Effector memory CD8-positive, alpha-beta T cell (primary cell): ENCODE measurements at regions not wholly inside any gene's neighbourhood (a gene's known extent, or its start where the extent isn't known, plus 50 kb on each side); places are given as distances from the start of the nearest gene placed in this dataset.

ENCODE experiments used
- ATAC-seq: fragments of 150-1000 bp; cut with Tn5 transposase; replicated peaks from 2 replicates; pipeline ENCODE4 v1.10.0; 2021; ENCODE audit warnings: mild to moderate bottlenecking, moderate library complexity
- DNase-seq, 3 experiments: peaks; one replicate each; pipeline ENCODE4 v3.0.0; 2021
- H3K27ac Mint-ChIP-seq, 2 donors: one replicate each; pipeline ENCODE4 v1.8.0; 2022; ENCODE audit warnings: mild to moderate bottlenecking in 2 of 2, mixed read lengths in 2 of 2, moderate library complexity in 2 of 2
- H3K27me3 Mint-ChIP-seq, 2 donors: one replicate each; pipeline ENCODE4 v1.8.0; 2022; ENCODE audit warnings: mixed read lengths in 2 of 2
- H3K36me3 Mint-ChIP-seq: one replicate; pipeline ENCODE4 v1.8.0; 2022; ENCODE audit warnings: mild to moderate bottlenecking, moderate library complexity, mixed read lengths; ENCODE audit not compliant: insufficient read depth
- H3K4me1 Mint-ChIP-seq, 2 donors: one replicate each; pipeline ENCODE4 v1.8.0; 2022; ENCODE audit warnings: low read depth in 2 of 2, mixed read lengths in 2 of 2
- H3K4me3 Mint-ChIP-seq, 2 donors: one replicate each; pipeline ENCODE4 v1.8.0; 2022; ENCODE audit warnings: mild to moderate bottlenecking in 2 of 2, mixed read lengths in 2 of 2, moderate library complexity in 2 of 2
- H3K9me3 Mint-ChIP-seq, 2 donors: one replicate each; pipeline ENCODE4 v1.8.0; 2022; ENCODE audit warnings: mixed read lengths in 2 of 2

DNA sequence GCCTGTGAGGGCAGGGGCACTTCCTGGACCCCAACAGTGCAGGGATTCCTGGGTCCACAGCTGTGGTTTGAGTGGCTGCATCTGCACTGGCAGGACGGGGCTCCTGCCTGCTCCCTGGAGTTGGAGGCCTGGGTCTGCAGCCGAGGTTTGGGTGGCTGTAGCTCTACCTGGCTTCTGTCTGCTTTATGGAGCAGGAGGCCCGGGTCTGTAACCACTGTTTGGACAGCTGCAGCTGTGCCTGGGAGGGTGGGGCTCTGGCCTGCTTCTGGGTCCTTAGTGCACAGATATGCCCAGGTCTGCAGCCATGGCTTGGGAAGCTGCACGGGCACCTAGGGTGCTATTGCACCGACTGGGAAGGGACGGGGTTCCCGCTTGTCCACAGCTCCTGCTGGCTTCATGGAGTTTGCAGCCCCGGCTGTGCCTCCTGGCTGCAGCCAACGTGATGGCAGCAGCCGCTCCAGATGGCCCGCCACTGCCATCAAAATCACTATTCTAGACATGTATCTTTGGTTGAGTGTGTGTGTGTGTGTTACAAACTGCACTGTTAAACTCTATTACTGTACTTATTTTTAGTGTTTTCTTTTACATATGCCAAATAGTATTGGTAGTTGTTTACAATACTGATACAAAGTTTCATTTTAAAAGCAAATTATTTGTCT, 412.3 kb upstream of the KIRREL3 start:
- H3K9me3 Mint-ChIP-seq = peaks cover 0 to 3% of the 10 kb centered on the region in 2 donors
- no peak overlapping the region for H3K4me3 Mint-ChIP-seq

DNA sequence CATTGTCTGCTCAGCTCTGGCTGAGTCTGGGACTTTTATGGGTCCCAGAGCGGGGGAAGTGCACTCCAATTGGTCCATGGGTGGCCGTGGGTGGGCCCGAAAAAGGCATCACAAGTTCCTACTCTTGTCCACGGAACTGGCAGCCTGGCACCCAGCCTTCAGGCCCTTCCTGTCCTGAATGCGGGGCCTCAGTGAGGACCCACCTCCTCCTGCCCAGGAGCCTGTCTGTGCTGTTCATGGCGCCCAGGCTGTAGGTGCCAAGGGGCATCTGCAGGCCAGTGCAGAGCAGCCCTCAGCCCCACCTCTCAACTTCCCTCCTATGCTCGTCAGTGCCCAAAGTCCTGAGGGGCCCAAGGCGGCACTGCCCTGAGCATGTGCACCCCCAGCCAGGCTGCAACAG, 411.7 kb upstream of the KIRREL3 start:
- no peaks in the 10 kb centered on the region for H3K4me1 Mint-ChIP-seq
- no peak for DNase-seq
- no peak overlapping the region for H3K27ac Mint-ChIP-seq
- no peak for ATAC-seq
- H3K9me3 Mint-ChIP-seq = peaks cover 0 to 3% of the 10 kb centered on the region in 2 donors
- no peak overlapping the region for H3K4me3 Mint-ChIP-seq
- H3K27me3 Mint-ChIP-seq = no peaks in the 10 kb centered on the region
- no peaks in the 10 kb centered on the region for H3K36me3 Mint-ChIP-seq

More for the DNA sequence above, 412.3 kb upstream of the KIRREL3 start:
- Mint-ChIP-seq H3K36me3 (no peaks in the 10 kb centered on the region), H3K4me1 (no peaks in the 10 kb centered on the region), H3K27me3 (no peaks in the 10 kb centered on the region), H3K27ac (no peak overlapping the region)
- ATAC-seq (no peak), DNase-seq (no peak)

- Mint-ChIP-seq H3K27ac (no peak overlapping the region), H3K9me3 (peaks cover 0 to 3% of the 10 kb centered on the region in 2 donors), H3K4me1 (no peaks in the 10 kb centered on the region), H3K4me3 (no peak overlapping the region), H3K27me3 (no peaks in the 10 kb centered on the region), H3K36me3 (no peaks in the 10 kb centered on the region)
- ATAC-seq (no peak), DNase-seq (no peak)
Observed at GRCh38 chr11:127411283-127411682, 410.7 kb upstream of the KIRREL3 start.

DNA sequence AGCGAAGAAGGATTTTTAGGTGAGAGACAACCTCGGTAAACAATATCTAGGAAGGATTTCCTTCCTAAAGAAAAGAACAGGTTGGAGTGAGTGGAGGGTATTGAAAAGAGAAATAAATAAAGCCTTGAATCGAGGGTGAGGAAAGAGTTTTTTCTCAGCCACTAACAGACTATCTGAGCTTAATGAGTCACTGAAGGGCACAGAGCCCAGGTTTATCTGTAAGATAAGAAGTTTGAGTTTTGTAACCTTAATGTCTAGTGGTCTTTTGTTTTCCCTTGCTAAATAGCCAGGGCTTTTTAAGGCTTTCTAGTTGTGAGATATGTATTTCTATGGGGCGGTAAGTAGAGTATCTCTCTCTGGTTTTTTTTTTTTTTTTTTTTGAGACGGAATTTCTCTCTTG, 394.5 kb upstream of the KIRREL3 start:
- DNase-seq (no peak), ATAC-seq (no peak)
- no peaks in the 10 kb centered on the region for H3K4me1 Mint-ChIP-seq
- H3K4me3 Mint-ChIP-seq = no peak overlapping the region
- H3K36me3 Mint-ChIP-seq = no peaks in the 10 kb centered on the region
- H3K9me3 Mint-ChIP-seq = peaks cover 5 to 14% of the 10 kb centered on the region in 2 donors
- no peak overlapping the region for H3K27ac Mint-ChIP-seq
- no peaks in the 10 kb centered on the region for H3K27me3 Mint-ChIP-seq

DNA sequence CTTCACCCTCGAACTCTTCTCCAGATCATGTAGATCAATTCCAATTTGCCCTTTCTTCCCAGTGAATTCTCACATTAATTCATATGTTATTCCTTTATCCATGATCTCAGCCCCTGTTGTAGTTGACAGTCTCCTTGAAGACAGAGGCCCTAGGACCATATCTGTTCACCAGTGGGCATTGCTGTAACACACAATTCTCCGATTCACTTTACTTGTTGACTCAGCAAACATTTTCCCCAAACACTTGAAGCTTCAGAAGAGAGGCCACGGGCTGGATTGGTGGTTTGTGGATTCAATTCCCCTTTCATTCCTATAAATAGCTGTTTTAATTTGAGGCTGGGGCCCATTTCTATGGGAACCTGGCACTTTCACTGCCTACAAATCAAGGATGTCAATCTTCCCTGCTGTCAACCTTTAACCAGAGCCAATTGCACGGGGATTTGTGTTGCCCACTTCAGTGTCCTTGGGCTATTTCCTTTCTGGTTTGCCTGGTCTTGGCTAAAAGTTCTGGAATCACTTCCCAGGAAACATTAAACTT, 393.0 kb upstream of the KIRREL3 start:
- no peaks in the 10 kb centered on the region for H3K4me1 Mint-ChIP-seq
- H3K9me3 Mint-ChIP-seq = peaks cover 5 to 15% of the 10 kb centered on the region in 2 donors
- no peaks in the 10 kb centered on the region for H3K27me3 Mint-ChIP-seq
- no peaks in the 10 kb centered on the region for H3K36me3 Mint-ChIP-seq
- no peak for DNase-seq
- H3K27ac Mint-ChIP-seq = no peak overlapping the region
- ATAC-seq = no peak
- H3K4me3 Mint-ChIP-seq = no peak overlapping the region

GRCh38 chr11:127392575-127392974, 392.0 kb upstream of the KIRREL3 start:
- H3K27me3 Mint-ChIP-seq = no peaks in the 10 kb centered on the region
- H3K4me3 Mint-ChIP-seq = no peak overlapping the region
- H3K4me1 Mint-ChIP-seq = no peaks in the 10 kb centered on the region
- ATAC-seq (no peak), DNase-seq (no peak)
- H3K27ac Mint-ChIP-seq = no peak overlapping the region
- no peaks in the 10 kb centered on the region for H3K36me3 Mint-ChIP-seq
- H3K9me3 Mint-ChIP-seq = peaks cover 6 to 15% of the 10 kb centered on the region in 2 donors

- no peak for ATAC-seq
- no peaks in the 10 kb centered on the region for H3K4me1 Mint-ChIP-seq
- no peak overlapping the region for H3K27ac Mint-ChIP-seq
- no peaks in the 10 kb centered on the region for H3K36me3 Mint-ChIP-seq
- no peak for DNase-seq
- H3K9me3 Mint-ChIP-seq = peaks cover 6 to 15% of the 10 kb centered on the region in 2 donors
- H3K4me3 Mint-ChIP-seq = no peak overlapping the region
- no peaks in the 10 kb centered on the region for H3K27me3 Mint-ChIP-seq
Observed at GRCh38 chr11:127390465-127390864, 389.9 kb upstream of the KIRREL3 start.

GRCh38 chr11:127385071-127385470, 384.5 kb upstream of the KIRREL3 start:
- no peak overlapping the region for H3K27ac Mint-ChIP-seq
- H3K4me1 Mint-ChIP-seq = no peaks in the 10 kb centered on the region
- no peaks in the 10 kb centered on the region for H3K27me3 Mint-ChIP-seq
- no peaks in the 10 kb centered on the region for H3K36me3 Mint-ChIP-seq
- peaks cover 1% of the 10 kb centered on the region in 2 donors for H3K9me3 Mint-ChIP-seq
- no peak for DNase-seq
- no peak overlapping the region for H3K4me3 Mint-ChIP-seq
- no peak for ATAC-seq

DNA sequence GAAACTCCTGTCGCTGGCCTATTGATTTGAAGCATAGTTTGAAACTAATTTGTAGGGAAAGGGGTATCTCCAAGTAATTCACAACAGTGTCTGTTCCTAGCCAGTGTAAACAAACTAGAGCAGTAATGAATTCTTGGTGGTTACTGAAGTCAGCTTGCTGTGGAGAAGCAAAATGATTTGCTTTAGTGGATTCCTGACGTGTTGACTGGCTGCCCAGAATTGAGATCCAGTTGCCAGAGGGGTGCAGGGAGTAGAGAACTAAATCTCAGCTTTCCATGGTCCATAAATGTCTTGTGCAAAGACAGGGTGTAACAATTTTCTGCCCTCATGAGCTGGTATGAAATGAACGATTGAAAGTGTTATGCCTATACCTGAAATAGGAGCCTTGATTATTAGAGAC, 382.5 kb upstream of the KIRREL3 start:
- DNase-seq (no peak), ATAC-seq (no peak)
- no peak overlapping the region for H3K4me3 Mint-ChIP-seq
- H3K36me3 Mint-ChIP-seq = no peaks in the 10 kb centered on the region
- H3K4me1 Mint-ChIP-seq = no peaks in the 10 kb centered on the region
- H3K27me3 Mint-ChIP-seq = no peaks in the 10 kb centered on the region
- no peak overlapping the region for H3K27ac Mint-ChIP-seq
- H3K9me3 Mint-ChIP-seq = no peaks in the 10 kb centered on the region

DNA sequence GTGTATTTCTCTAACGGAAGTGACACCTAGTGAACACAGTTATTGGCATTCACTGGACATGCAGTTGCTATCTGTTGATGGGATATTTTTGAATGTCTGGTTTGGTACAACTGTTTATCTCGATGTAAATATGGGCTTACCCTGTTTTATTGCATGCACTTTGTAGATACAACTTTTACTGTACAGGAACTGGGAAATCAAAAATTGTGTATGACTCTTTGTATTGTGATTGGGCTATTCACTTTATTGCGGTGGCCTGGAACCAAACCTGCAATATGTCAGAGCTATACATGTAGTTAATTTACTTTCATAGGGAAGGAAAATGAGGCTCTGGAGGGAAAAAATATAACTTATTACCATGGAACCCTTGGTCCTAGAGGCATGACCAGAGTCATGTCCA, 380.7 kb upstream of the KIRREL3 start:
- no peak overlapping the region for H3K27ac Mint-ChIP-seq
- DNase-seq (no peak), ATAC-seq (no peak)
- no peak overlapping the region for H3K4me3 Mint-ChIP-seq
- no peaks in the 10 kb centered on the region for H3K9me3 Mint-ChIP-seq
- no peaks in the 10 kb centered on the region for H3K27me3 Mint-ChIP-seq
- no peaks in the 10 kb centered on the region for H3K36me3 Mint-ChIP-seq
- H3K4me1 Mint-ChIP-seq = no peaks in the 10 kb centered on the region

DNA sequence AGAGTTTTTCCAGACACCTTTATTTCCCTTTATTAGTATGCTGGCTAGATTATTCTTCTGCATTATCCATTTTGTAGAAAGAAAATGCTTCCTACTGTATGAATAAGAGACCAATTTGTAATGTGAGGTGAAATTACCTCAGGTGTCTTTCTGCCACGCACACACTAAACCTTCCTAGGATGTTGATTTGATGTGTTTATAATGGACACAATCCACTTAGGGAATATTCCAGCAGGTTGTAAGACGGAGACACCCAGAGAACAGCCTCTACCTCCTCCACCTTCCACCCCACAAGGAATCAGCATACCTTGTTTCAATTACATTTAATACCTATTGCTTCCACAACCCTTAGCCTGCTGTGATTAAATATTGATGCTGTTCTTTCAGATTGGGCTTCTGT, 379.1 kb upstream of the KIRREL3 start:
- ATAC-seq (no peak), DNase-seq (no peak)
- Mint-ChIP-seq H3K27ac (no peak overlapping the region), H3K27me3 (no peaks in the 10 kb centered on the region), H3K4me3 (no peak overlapping the region), H3K36me3 (no peaks in the 10 kb centered on the region), H3K4me1 (no peaks in the 10 kb centered on the region), H3K9me3 (peaks cover 0 to 3% of the 10 kb centered on the region in 2 donors)

- no peak overlapping the region for H3K27ac Mint-ChIP-seq
- peaks cover 0 to 3% of the 10 kb centered on the region in 2 donors for H3K9me3 Mint-ChIP-seq
- DNase-seq (no peak), ATAC-seq (no peak)
- H3K4me1 Mint-ChIP-seq = no peaks in the 10 kb centered on the region
- H3K27me3 Mint-ChIP-seq = no peaks in the 10 kb centered on the region
- no peaks in the 10 kb centered on the region for H3K36me3 Mint-ChIP-seq
- H3K4me3 Mint-ChIP-seq = no peak overlapping the region
Observed at GRCh38 chr11:127376301-127376700, 375.7 kb upstream of the KIRREL3 start.

- Mint-ChIP-seq H3K27ac (no peak overlapping the region), H3K27me3 (no peaks in the 10 kb centered on the region), H3K9me3 (no peaks in the 10 kb centered on the region), H3K36me3 (no peaks in the 10 kb centered on the region), H3K4me1 (no peaks in the 10 kb centered on the region), H3K4me3 (no peak overlapping the region)
- ATAC-seq = no peak
- DNase-seq = no peak
Observed at GRCh38 chr11:127369356-127369755, 368.8 kb upstream of the KIRREL3 start.

GRCh38 chr11:127362754-127363308, 362.3 kb upstream of the KIRREL3 start:
- H3K27ac Mint-ChIP-seq = no peak overlapping the region
- H3K4me3 Mint-ChIP-seq = no peak overlapping the region
- no peaks in the 10 kb centered on the region for H3K4me1 Mint-ChIP-seq
- H3K27me3 Mint-ChIP-seq = peaks cover 0 to 4% of the 10 kb centered on the region in 2 donors
- H3K9me3 Mint-ChIP-seq = peaks cover 0 to 5% of the 10 kb centered on the region in 2 donors
- ATAC-seq (no peak), DNase-seq (no peak)
- no peaks in the 10 kb centered on the region for H3K36me3 Mint-ChIP-seq
